ENCODE measurements at regions not wholly inside any gene's neighbourhood (a gene's known extent, or its start where the extent isn't known, plus 50 kb on each side); places are given as distances from the start of the nearest gene placed in this dataset.
A peak's percentile ranks its signal among the peaks of the same experiment; 100 is the strongest.
"Not testable (repeated sequence)": the region's sequence is repeated elsewhere in the genome, so short reads cannot be mapped to it uniquely, and the experiment has no call there.

- TF ChIP-seq MAX (IDR thresholded peaks at IDR 0.05; ENCODE audit: low read depth, low read length) (no peak), MYC (IDR thresholded peaks at IDR 0.05; ENCODE audit: low read depth, low read length) (no peak), POLR2A (IDR thresholded peaks at IDR 0.05; ENCODE audit: extremely low read depth, insufficient read length) (no peak), CTCF (IDR thresholded peaks at IDR 0.05; ENCODE audit: low read depth, low read length) (no peak)
These were observed 85.5 kb downstream of the PRR15 start for GRCh38 chr7:29649028-29649716.

GRCh38 chr7:29649876-29650275, 86.2 kb downstream of the PRR15 start:
- TF ChIP-seq POLR2A (IDR thresholded peaks at IDR 0.05; ENCODE audit: extremely low read depth, insufficient read length) (no peak), CTCF (IDR thresholded peaks at IDR 0.05; ENCODE audit: low read depth, low read length) (no peak), MYC (IDR thresholded peaks at IDR 0.05; ENCODE audit: low read depth, low read length) (no peak), MAX (IDR thresholded peaks at IDR 0.05; ENCODE audit: low read depth, low read length) (no peak)
- no peak overlapping the region for H3K4me3 ChIP-seq (ENCODE audit: low read depth, low read length)
- DNase-seq (ENCODE audit: low read depth): no peak

More at GRCh38 chr7:29649028-29649716, 85.5 kb downstream of the PRR15 start:
- no peak overlapping the region for H3K4me3 ChIP-seq (ENCODE audit: low read depth, low read length)
- no peak for DNase-seq (ENCODE audit: low read depth)

GRCh38 chr7:29651477-29651876, 87.8 kb downstream of the PRR15 start:
- no peak for DNase-seq (ENCODE audit: low read depth)
- no peak overlapping the region for H3K4me3 ChIP-seq (ENCODE audit: low read depth, low read length)
- no peak for TF ChIP-seq CTCF (IDR thresholded peaks at IDR 0.05; ENCODE audit: low read depth, low read length)
- TF ChIP-seq POLR2A (IDR thresholded peaks at IDR 0.05; ENCODE audit: extremely low read depth, insufficient read length): no peak
- TF ChIP-seq MAX (IDR thresholded peaks at IDR 0.05; ENCODE audit: low read depth, low read length): no peak
- no peak for TF ChIP-seq MYC (IDR thresholded peaks at IDR 0.05; ENCODE audit: low read depth, low read length)

- DNase-seq (ENCODE audit: low read depth): no peak
- TF ChIP-seq POLR2A (IDR thresholded peaks at IDR 0.05; ENCODE audit: extremely low read depth, insufficient read length): no peak
- no peak for TF ChIP-seq MAX (IDR thresholded peaks at IDR 0.05; ENCODE audit: low read depth, low read length)
- no peak for TF ChIP-seq CTCF (IDR thresholded peaks at IDR 0.05; ENCODE audit: low read depth, low read length)
- no peak for TF ChIP-seq MYC (IDR thresholded peaks at IDR 0.05; ENCODE audit: low read depth, low read length)
- no peak overlapping the region for H3K4me3 ChIP-seq (ENCODE audit: low read depth, low read length)
These were observed 88.9 kb downstream of the PRR15 start for GRCh38 chr7:29652556-29652955.

GRCh38 chr7:29654340-29654739, 90.7 kb downstream of the PRR15 start:
- H3K4me3 ChIP-seq (ENCODE audit: low read depth, low read length): not testable (repeated sequence)
- peak; percentile 23 for DNase-seq (ENCODE audit: low read depth)

- TF ChIP-seq MYC (IDR thresholded peaks at IDR 0.05; ENCODE audit: low read depth, low read length) (no peak), POLR2A (IDR thresholded peaks at IDR 0.05; ENCODE audit: extremely low read depth, insufficient read length) (no peak), MAX (IDR thresholded peaks at IDR 0.05; ENCODE audit: low read depth, low read length) (no peak), CTCF (IDR thresholded peaks at IDR 0.05; ENCODE audit: low read depth, low read length) (no peak)
- H3K4me3 ChIP-seq (ENCODE audit: low read depth, low read length): no peak overlapping the region
- no peak for DNase-seq (ENCODE audit: low read depth)
These were observed 93.7 kb downstream of the PRR15 start for GRCh38 chr7:29657288-29657687.
